ENCODE measurements at regions not wholly inside any gene's neighbourhood (a gene's known extent, or its start where the extent isn't known, plus 50 kb on each side); places are given as distances from the start of the nearest gene placed in this dataset.

DNA sequence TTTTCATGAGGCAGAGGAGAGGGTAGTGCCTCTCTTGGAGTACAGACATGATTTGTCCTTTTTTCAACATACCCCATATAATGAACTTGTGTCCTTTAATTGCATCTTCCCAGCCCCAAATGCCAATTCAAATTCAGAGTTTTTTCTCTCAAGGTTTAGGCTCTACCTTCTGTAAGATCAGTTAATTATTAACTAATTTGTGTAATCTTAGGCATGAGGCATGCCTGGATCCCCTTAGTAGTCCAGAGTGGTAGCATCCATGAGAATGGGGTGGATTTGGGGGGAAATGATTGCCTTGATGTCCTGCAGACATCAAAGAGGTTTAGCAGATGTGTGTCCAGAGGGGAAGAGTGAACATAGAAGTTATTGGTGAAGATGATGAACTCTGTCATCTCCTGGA, 533.3 kb downstream of the LRRC70 start:
- TF ChIP-seq, protein P1, sequence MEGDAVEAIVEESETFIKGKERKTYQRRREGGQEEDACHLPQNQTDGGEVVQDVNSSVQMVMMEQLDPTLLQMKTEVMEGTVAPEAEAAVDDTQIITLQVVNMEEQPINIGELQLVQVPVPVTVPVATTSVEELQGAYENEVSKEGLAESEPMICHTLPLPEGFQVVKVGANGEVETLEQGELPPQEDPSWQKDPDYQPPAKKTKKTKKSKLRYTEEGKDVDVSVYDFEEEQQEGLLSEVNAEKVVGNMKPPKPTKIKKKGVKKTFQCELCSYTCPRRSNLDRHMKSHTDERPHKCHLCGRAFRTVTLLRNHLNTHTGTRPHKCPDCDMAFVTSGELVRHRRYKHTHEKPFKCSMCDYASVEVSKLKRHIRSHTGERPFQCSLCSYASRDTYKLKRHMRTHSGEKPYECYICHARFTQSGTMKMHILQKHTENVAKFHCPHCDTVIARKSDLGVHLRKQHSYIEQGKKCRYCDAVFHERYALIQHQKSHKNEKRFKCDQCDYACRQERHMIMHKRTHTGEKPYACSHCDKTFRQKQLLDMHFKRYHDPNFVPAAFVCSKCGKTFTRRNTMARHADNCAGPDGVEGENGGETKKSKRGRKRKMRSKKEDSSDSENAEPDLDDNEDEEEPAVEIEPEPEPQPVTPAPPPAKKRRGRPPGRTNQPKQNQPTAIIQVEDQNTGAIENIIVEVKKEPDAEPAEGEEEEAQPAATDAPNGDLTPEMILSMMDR (IDR thresholded peaks at IDR 0.05; ENCODE audit: unreplicated experiment): no peak
- intact Hi-C loops (cut with micrococcal nuclease): no loop called here
- no peaks in the 10 kb centered on the region for H3K27me3 Mint-ChIP-seq (ENCODE audit: insufficient read depth, unreplicated experiment)
- H3K4me3 Mint-ChIP-seq (ENCODE audit: unreplicated experiment): no peak overlapping the region
- DNase-seq (ENCODE audit: unreplicated experiment): no peak
- ChIA-PET POLR2A (no interaction called here), CTCF (no interaction called here)
- H3K36me3 Mint-ChIP-seq (ENCODE audit: insufficient read depth, unreplicated experiment): no peaks in the 10 kb centered on the region
- H3K9me3 Mint-ChIP-seq (ENCODE audit: unreplicated experiment): no peaks in the 10 kb centered on the region
- H3K4me1 Mint-ChIP-seq (ENCODE audit: insufficient read depth, unreplicated experiment): no peaks in the 10 kb centered on the region
- no TSS peak for BruUV-seq (replicated peaks)
- no peak overlapping the region for H3K27ac Mint-ChIP-seq (ENCODE audit: low read depth, unreplicated experiment)

DNA sequence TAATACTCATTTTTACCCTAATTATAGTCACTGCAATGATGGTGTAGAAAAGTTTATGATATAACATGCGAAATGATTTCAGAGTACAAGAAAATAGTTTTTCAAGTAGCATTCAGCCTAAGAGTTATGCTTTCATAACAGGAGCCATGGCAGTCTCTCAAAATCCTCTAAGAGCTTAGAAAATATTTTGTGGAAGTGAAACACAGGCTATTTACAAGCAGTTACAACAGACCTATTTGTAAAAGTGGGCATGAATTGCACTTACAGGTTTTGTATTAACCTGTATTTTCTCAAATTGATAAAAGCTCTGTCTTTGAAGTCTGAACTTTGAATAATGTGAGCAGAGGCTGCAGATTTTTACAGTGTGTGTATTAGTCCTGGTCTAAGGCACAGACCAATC, 523.3 kb downstream of the LRRC70 start:
- TF ChIP-seq, protein P1 (IDR thresholded peaks at IDR 0.05; ENCODE audit: unreplicated experiment): no peak
- CTCF ChIA-PET: no interaction called here
- Mint-ChIP-seq H3K27me3 (ENCODE audit: insufficient read depth, unreplicated experiment) (no peaks in the 10 kb centered on the region), H3K4me1 (ENCODE audit: insufficient read depth, unreplicated experiment) (peaks cover 8% of the 10 kb centered on the region), H3K9me3 (ENCODE audit: unreplicated experiment) (no peaks in the 10 kb centered on the region), H3K27ac (ENCODE audit: low read depth, unreplicated experiment) (no peak overlapping the region), H3K36me3 (ENCODE audit: insufficient read depth, unreplicated experiment) (no peaks in the 10 kb centered on the region), H3K4me3 (ENCODE audit: unreplicated experiment) (no peak overlapping the region)
- intact Hi-C loops (cut with micrococcal nuclease): no loop called here
- no TSS peak for BruUV-seq (replicated peaks)
- POLR2A ChIA-PET: no interaction called here
- no peak for DNase-seq (ENCODE audit: unreplicated experiment)

DNA sequence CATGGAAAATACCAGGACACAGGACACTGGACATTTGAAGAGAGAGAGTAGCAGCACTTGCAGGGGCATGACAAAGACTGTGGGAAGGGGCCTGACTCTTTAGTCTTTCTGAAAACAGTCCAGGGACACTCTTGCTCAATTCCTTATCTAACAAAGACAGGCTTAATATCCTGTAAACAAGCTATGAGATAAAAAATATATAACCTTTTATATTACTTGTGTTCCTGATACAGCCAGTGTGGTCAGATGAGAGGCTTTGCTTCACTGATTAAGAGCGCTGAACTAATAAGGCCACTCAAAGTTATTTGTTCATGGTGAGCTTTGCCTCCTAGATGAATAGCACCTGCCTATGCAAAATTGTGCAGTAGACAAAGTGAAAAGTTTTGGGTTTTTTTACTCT, 518.7 kb downstream of the LRRC70 start:
- no peak overlapping the region for H3K27ac Mint-ChIP-seq (ENCODE audit: low read depth, unreplicated experiment)
- H3K4me3 Mint-ChIP-seq (ENCODE audit: unreplicated experiment): no peak overlapping the region
- H3K9me3 Mint-ChIP-seq (ENCODE audit: unreplicated experiment): no peaks in the 10 kb centered on the region
- intact Hi-C loops (cut with micrococcal nuclease): no loop called here
- no peaks in the 10 kb centered on the region for H3K4me1 Mint-ChIP-seq (ENCODE audit: insufficient read depth, unreplicated experiment)
- CTCF ChIA-PET: interaction anchor here (1.1 kb wide), 1 partner anchor 28 kb away, joined by 3 read pairs; no protein-coding TSS in a partner anchor
- POLR2A ChIA-PET: interaction anchor here (0.6 kb wide), 1 partner anchor 8 kb away, joined by 3 read pairs; no protein-coding TSS in a partner anchor
- DNase-seq (ENCODE audit: unreplicated experiment): no peak
- no TSS peak for BruUV-seq (replicated peaks)
- TF ChIP-seq, protein P1 (IDR thresholded peaks at IDR 0.05; ENCODE audit: unreplicated experiment): no peak
- H3K27me3 Mint-ChIP-seq (ENCODE audit: insufficient read depth, unreplicated experiment): no peaks in the 10 kb centered on the region
- no peaks in the 10 kb centered on the region for H3K36me3 Mint-ChIP-seq (ENCODE audit: insufficient read depth, unreplicated experiment)

DNA sequence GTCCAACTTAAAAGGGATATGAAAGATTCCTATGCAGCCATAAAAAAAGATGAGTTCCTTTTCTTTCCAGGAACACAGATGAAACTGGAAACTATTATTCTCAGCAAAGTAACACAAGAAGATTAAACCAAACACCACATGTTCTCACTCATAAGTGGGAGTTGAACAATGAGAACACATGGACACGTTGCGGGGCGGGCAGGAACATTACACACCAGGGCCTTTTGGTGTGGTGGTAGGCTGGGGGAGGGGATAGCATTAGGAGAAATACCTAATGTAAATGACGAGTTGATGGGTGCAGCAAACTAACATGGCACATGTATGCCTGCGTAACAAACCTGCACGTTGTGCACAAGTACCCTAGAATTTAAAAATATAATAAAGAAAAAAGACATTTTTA, 516.1 kb downstream of the LRRC70 start:
- TF ChIP-seq, protein P1 (IDR thresholded peaks at IDR 0.05; ENCODE audit: unreplicated experiment): no peak
- BruUV-seq (replicated peaks): no TSS peak
- no peaks in the 10 kb centered on the region for H3K4me1 Mint-ChIP-seq (ENCODE audit: insufficient read depth, unreplicated experiment)
- CTCF ChIA-PET: no interaction called here
- intact Hi-C loops (cut with micrococcal nuclease): no loop called here
- no peak for DNase-seq (ENCODE audit: unreplicated experiment)
- no peak overlapping the region for H3K27ac Mint-ChIP-seq (ENCODE audit: low read depth, unreplicated experiment)
- no peak overlapping the region for H3K4me3 Mint-ChIP-seq (ENCODE audit: unreplicated experiment)
- POLR2A ChIA-PET: no interaction called here
- H3K36me3 Mint-ChIP-seq (ENCODE audit: insufficient read depth, unreplicated experiment): no peaks in the 10 kb centered on the region
- H3K27me3 Mint-ChIP-seq (ENCODE audit: insufficient read depth, unreplicated experiment): no peaks in the 10 kb centered on the region
- peaks cover 7% of the 10 kb centered on the region for H3K9me3 Mint-ChIP-seq (ENCODE audit: unreplicated experiment)

Data from MCF 10A (cell line).